DOHH2 (cell line): ENCODE measurements at regions not wholly inside any gene's neighbourhood (a gene's known extent, or its start where the extent isn't known, plus 50 kb on each side); places are given as distances from the start of the nearest gene placed in this dataset.

Experiments
- H3F3A ChIP-seq: fragments of 200-600 bp; sonication (generic), shearing (Covaris generic); 2 replicates; pipeline ENCODE4 v1.6.0; 2016; ENCODE audit warnings: antibody characterized with exemption, mild to moderate bottlenecking; ENCODE audit not compliant: control insufficient read depth, insufficient read depth
- H3K27ac ChIP-seq: fragments of 200-600 bp; sonication (generic); 2 replicates; pipeline ENCODE4 v1.5.1; 2014; ENCODE audit warnings: low read depth, mild to moderate bottlenecking, low read length, moderate library complexity
- H3K27me3 ChIP-seq: fragments of 200-600 bp; sonication (generic); 2 replicates; pipeline ENCODE4 v1.6.1; 2014; ENCODE audit warnings: mild to moderate bottlenecking, low read length, mixed read lengths; ENCODE audit not compliant: control insufficient read depth
- H3K36me3 ChIP-seq: fragments of 200-600 bp; sonication (generic); 2 replicates; pipeline ENCODE4 v1.6.1; 2014; ENCODE audit warnings: mild to moderate bottlenecking, low read length, moderate library complexity, mixed read lengths; ENCODE audit not compliant: control insufficient read depth
- H3K4me1 ChIP-seq: fragments of 200-600 bp; sonication (generic); 2 replicates; pipeline ENCODE4 v1.6.1; 2014; ENCODE audit warnings: mild to moderate bottlenecking, low read length, mixed read lengths; ENCODE audit not compliant: control insufficient read depth
- H3K4me2 ChIP-seq: fragments of 200-600 bp; sonication (generic); 2 replicates; pipeline ENCODE4 v1.6.0; 2014; ENCODE audit warnings: mild to moderate bottlenecking, low read length, moderate library complexity
- H3K4me3 ChIP-seq: fragments of 200-600 bp; sonication (generic); 2 replicates; pipeline ENCODE4 v1.5.1; 2014; ENCODE audit warnings: mild to moderate bottlenecking, low read length, mixed read lengths
- H3K79me2 ChIP-seq: fragments of 200-600 bp; sonication (generic); 2 replicates; pipeline ENCODE4 v1.6.1; 2014; ENCODE audit warnings: mild to moderate bottlenecking, low read length, mixed read lengths; ENCODE audit not compliant: control insufficient read depth
- H3K9me2 ChIP-seq: fragments of 200-600 bp; sonication (generic); replicated peaks from 2 replicates; pipeline ENCODE4 v1.6.1; 2014; ENCODE audit warnings: mild to moderate bottlenecking, low read length, mixed read lengths; ENCODE audit not compliant: control insufficient read depth
- H3K9me3 ChIP-seq: fragments of 200-600 bp; sonication (generic); 2 replicates; pipeline ENCODE4 v1.6.1; 2014; ENCODE audit warnings: antibody characterized with exemption, low read length, mixed read lengths; ENCODE audit not compliant: control insufficient read depth, insufficient read depth
- H4K20me1 ChIP-seq: fragments of 200-600 bp; sonication (generic); 2 replicates; pipeline ENCODE4 v1.6.0; 2014; ENCODE audit warnings: low read depth, mild to moderate bottlenecking, antibody characterized with exemption, low read length, moderate library complexity; ENCODE audit not compliant: control insufficient read depth, insufficient read depth
- CTCF ChIP-seq: fragments of 200-600 bp; sonication (generic); IDR thresholded peaks from one replicate; pipeline ENCODE4 v1.5.1; 2014; ENCODE audit warnings: antibody characterized with exemption, mild to moderate bottlenecking, low read depth, low read length; ENCODE audit not compliant: poor library complexity, severe bottlenecking
- EZH2phosphoT487 ChIP-seq: fragments of 200-600 bp; sonication (generic); IDR thresholded peaks from 2 replicates; pipeline ENCODE4 v1.6.1; 2017; ENCODE audit warnings: borderline replicate concordance, mild to moderate bottlenecking, antibody characterized with exemption, low read length, moderate library complexity, mixed read lengths

- no peaks in the 10 kb centered on the region for H3K4me1 ChIP-seq
- H3K27me3 ChIP-seq, result no peaks in the 10 kb centered on the region
- no peaks in the 10 kb centered on the region for H3K9me3 ChIP-seq
- H3K27ac ChIP-seq, result no peak overlapping the region
- no peaks in the 10 kb centered on the region for H4K20me1 ChIP-seq
- no peak overlapping the region for H3K4me2 ChIP-seq
- H3F3A ChIP-seq, result no peaks in the 10 kb centered on the region
- no peaks in the 10 kb centered on the region for H3K79me2 ChIP-seq
- H3K9me2 ChIP-seq, result no peaks in the 10 kb centered on the region
- H3K36me3 ChIP-seq, result no peaks in the 10 kb centered on the region
- no peak for TF ChIP-seq CTCF
- H3K4me3 ChIP-seq, result no peak overlapping the region
Measured at GRCh38 chr9:106724566-106724965, 138.4 kb upstream of the ZNF462 start.

- Histone ChIP-seq H3K9me3 (no peaks in the 10 kb centered on the region), H4K20me1 (no peaks in the 10 kb centered on the region), H3K9me2 (no peaks in the 10 kb centered on the region), H3F3A (no peaks in the 10 kb centered on the region), H3K4me2 (no peak overlapping the region), H3K27ac (no peak overlapping the region), H3K4me1 (no peaks in the 10 kb centered on the region), H3K36me3 (no peaks in the 10 kb centered on the region), H3K27me3 (no peaks in the 10 kb centered on the region), H3K79me2 (no peaks in the 10 kb centered on the region), H3K4me3 (no peak overlapping the region)
- TF ChIP-seq EZH2phosphoT487 (no peak), CTCF (no peak)
Measured at GRCh38 chr9:106726070-106726815, 136.7 kb upstream of the ZNF462 start.

GRCh38 chr9:106727969-106728368 is 135.0 kb upstream of the ZNF462 start:
- Histone ChIP-seq H3K4me2 (no peak overlapping the region), H3K4me1 (no peaks in the 10 kb centered on the region), H3K4me3 (no peak overlapping the region), H3K27me3 (no peaks in the 10 kb centered on the region), H3K9me3 (no peaks in the 10 kb centered on the region), H4K20me1 (no peaks in the 10 kb centered on the region), H3K79me2 (no peaks in the 10 kb centered on the region), H3K27ac (no peak overlapping the region), H3K36me3 (no peaks in the 10 kb centered on the region), H3F3A (no peaks in the 10 kb centered on the region), H3K9me2 (no peaks in the 10 kb centered on the region)
- TF ChIP-seq EZH2phosphoT487, result no peak
- TF ChIP-seq CTCF, result no peak
